Astrocyte of the spinal cord (primary cell): ENCODE measurements at regions not wholly inside any gene's neighbourhood (a gene's known extent, or its start where the extent isn't known, plus 50 kb on each side); places are given as distances from the start of the nearest gene placed in this dataset.
A peak's percentile ranks its signal among the peaks of the same experiment; 100 is the strongest.

Source experiments
- DNase-seq: peaks from one replicate; pipeline ENCODE4 v3.0.0; 2011; ENCODE audit warnings: low read depth, low spot score
- H3K4me3 ChIP-seq: 2 replicates; pipeline ENCODE4 v1.5.1; 2011; ENCODE audit warnings: low read depth, mild to moderate bottlenecking, low read length, moderate library complexity
- in situ Hi-C: cut with HindIII; loops from 2 replicates; pipeline ENCODE4 v1.10.0; 2017; ENCODE audit warnings: low sequenced_read_pairs
- TF ChIP-seq, protein P1 (sequence below): IDR thresholded peaks from 2 replicates; pipeline ENCODE4 v1.5.1; 2012; ENCODE audit warnings: low read depth, mild to moderate bottlenecking, low read length, inconsistent platforms

DNA sequence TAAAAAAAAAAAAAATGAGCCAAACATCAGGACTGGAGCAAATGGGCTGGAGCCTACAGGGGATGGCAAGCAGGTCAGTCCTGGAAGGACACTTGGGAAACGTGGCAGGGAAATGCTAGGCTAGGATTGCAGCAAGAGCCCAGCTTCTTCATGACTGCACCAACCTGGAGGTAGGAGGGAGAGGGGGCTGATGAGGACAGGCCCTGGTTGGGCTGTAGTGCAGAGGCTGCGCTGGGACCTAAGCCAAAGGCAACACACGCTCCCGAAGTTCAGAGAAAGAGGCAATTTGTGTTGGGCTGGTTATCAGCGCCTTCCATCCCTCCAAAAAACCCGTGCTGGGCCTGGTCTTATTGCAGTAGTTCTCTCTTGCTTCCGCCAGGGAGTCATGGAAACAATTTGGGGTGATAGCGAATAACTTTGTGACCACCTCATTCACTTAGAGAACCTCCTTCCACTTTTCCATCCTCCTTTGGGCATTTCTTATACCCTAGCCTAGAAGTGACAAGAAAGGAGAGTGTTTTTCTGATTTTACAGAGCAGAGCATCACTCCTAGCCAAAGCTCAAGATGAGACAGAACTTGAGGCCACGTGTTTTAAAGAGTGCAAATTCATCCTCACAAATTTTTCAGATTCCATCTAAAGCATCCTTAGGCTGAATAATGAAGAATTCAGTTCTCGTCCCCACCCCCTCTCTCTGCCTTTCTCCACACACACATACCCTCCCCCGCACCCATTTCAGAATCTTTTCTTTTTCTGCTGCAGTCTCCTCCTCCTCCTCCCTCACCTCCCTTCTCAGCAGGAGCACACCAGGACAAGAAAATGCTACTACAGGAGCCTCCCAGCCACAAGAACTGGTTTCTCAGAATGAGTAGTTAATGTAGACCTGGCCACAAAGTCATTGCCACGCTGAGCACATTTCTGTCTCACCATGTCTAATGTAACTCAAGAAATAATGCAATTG is 61.3 kb upstream of the CALM2 start:
- DNase-seq: peak; percentile 74
- H3K4me3 ChIP-seq: no peak overlapping the region
- TF ChIP-seq, protein P1, sequence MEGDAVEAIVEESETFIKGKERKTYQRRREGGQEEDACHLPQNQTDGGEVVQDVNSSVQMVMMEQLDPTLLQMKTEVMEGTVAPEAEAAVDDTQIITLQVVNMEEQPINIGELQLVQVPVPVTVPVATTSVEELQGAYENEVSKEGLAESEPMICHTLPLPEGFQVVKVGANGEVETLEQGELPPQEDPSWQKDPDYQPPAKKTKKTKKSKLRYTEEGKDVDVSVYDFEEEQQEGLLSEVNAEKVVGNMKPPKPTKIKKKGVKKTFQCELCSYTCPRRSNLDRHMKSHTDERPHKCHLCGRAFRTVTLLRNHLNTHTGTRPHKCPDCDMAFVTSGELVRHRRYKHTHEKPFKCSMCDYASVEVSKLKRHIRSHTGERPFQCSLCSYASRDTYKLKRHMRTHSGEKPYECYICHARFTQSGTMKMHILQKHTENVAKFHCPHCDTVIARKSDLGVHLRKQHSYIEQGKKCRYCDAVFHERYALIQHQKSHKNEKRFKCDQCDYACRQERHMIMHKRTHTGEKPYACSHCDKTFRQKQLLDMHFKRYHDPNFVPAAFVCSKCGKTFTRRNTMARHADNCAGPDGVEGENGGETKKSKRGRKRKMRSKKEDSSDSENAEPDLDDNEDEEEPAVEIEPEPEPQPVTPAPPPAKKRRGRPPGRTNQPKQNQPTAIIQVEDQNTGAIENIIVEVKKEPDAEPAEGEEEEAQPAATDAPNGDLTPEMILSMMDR: no peak
- in situ Hi-C loops: no loop called here

DNA sequence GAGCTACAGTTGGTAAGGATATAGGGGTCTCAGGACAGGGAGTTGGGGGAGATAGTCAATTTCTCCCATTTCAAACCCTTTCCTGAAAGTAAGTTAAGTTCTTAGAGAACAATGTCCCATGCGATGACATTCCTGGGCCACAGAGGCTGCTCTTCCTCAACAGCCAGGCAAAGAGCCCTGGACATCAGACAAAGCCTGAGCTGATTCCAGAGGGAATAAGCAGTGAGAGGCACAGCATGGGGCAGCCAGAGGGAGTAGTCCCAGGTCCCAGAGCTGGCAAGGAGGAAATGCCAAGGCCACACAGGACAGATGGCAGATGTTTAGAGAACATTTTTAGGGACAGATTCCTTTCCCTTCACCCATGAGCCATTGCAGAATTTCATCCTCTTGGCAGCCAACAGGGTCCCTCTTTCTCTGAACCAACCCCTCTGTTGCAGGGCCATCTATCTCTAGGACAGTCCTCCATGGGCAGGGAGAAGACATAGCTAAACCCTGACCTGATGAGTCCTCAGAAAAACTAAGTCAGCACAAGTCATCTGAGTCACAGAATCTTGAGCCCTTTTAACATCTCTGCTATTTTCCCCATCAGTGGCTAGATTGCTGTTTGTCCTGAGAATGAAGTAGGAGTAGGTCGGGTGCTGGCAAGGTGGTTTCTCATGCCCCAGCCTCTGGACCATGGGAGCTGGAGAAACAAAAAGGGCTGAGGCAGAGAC is 60.3 kb upstream of the CALM2 start:
- TF ChIP-seq, protein P1: no peak
- no peak overlapping the region for H3K4me3 ChIP-seq
- no peak for DNase-seq
- in situ Hi-C loops: no loop called here

DNA sequence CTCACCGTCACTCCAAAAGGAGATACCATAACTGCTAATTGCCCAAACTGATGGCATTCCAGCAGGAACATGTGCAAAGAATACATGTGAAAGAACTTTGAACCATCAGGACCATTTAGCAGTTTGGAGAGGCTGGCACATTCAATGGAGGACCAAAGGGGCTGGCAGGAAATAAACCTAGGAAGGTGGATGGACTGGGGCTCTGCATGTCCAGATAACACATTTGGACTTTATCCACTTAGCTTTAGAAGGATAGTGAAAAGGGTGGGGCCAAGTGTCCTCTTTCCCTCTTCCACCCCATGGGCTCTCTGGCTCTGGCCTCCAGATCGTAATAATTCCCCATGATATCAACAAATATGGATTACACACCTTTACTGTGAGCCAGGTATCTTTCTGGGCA is 58.8 kb upstream of the CALM2 start:
- no peak for DNase-seq
- TF ChIP-seq, protein P1: no peak
- no peak overlapping the region for H3K4me3 ChIP-seq
- in situ Hi-C loops: no loop called here

DNA sequence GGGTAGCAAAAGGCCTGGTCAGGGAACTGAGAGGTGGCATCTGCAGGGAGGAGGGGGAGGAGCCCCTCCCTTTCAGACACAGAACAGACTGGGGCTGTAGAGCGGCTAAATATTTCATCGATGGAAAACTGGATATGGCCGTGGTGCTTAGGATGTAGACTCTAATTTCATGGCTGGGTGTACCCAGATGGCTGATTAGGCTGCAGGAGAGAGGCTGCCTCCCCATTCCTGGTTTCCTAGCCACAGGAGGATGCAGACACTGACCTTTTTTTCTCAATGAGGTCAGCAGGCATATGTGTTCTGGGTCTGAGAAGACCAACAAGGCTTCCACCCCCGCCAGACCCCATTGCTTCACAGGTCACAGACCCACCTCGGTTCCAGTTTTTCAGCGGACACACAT is 58.1 kb upstream of the CALM2 start:
- in situ Hi-C loops: no loop called here
- DNase-seq: no peak
- no peak overlapping the region for H3K4me3 ChIP-seq
- TF ChIP-seq, protein P1: no peak

DNA sequence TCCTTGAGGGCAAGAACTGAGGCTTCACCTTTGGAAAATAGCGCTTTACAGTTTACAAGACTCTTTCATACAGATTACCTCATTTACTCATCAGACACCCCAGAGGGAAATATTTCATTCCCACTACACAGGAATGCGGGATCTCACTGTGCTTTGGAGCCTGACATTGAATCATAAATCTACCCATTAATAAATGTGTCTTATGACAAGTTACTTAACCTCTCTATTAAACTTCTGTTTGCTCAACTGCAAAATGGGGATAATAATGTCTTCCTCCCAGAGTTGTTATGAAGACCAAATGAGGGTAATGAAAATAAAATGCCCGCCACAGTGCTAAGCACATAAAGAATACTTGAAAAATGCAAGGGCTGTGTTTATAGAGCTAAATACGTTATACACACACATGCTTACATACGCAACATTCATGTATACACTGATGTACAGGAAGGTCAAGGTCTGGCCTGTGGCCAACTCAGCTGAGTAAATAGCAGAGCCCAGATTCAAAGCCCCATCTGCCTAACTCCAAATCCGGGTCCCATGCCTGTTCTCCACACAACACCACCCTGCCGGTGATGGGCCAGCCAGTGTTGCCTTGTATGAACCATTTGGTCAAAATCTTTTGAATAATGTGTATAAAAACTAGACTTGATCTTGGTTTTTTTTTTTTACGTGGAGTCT is 56.6 kb upstream of the CALM2 start:
- peak; percentile 33 for DNase-seq
- in situ Hi-C loops: no loop called here
- H3K4me3 ChIP-seq: no peak overlapping the region
- TF ChIP-seq, protein P1: no peak

DNA sequence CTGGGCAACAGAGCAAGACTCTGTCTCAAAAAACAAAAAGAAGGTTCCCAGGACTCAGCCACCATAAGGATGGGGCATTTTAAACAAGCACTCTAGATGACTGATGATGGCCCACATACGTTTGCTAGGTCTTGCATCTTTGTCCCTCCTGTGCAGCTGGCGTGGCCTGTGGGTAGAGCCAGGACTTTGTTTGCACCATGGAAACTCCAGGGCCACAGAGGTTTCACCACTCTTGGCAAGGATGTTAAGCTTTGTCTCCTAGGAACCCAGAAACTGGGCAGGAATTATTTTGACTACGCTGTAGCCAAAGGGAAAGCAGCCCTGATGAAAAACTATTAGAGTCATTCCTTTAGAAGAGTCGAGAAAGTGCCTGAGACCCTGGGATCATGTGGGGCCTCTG is 54.1 kb upstream of the CALM2 start:
- DNase-seq: peak; percentile 70
- H3K4me3 ChIP-seq: no peak overlapping the region
- in situ Hi-C loops: no loop called here
- TF ChIP-seq, protein P1: no peak
